ENCODE measurements at regions not wholly inside any gene's neighbourhood (a gene's known extent, or its start where the extent isn't known, plus 50 kb on each side); places are given as distances from the start of the nearest gene placed in this dataset.
A peak's percentile ranks its signal among the peaks of the same experiment; 100 is the strongest.

DNA sequence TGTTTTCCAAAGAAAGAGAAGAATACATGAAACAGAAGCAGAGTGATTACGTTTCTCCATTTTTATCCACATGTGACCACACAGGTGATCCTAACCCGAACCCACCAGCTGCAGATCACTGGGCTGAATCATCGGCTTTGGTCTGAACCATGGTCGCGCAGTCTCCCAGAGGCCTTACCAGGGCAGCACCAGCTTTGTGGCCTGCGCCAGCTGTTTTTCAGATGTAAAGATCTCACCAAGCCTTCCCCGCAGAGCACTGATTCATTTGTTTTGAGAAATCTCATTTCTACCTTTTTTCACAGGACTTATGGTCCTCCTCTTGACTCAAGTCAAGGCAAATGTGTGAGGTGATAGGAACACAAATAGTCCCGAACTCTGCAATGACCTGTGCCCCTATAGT, 207.0 kb upstream of the PPP2R2D start:
- intact Hi-C loops (cut with DNase I), result no loop called here
- DNase-seq, result no peak

DNA sequence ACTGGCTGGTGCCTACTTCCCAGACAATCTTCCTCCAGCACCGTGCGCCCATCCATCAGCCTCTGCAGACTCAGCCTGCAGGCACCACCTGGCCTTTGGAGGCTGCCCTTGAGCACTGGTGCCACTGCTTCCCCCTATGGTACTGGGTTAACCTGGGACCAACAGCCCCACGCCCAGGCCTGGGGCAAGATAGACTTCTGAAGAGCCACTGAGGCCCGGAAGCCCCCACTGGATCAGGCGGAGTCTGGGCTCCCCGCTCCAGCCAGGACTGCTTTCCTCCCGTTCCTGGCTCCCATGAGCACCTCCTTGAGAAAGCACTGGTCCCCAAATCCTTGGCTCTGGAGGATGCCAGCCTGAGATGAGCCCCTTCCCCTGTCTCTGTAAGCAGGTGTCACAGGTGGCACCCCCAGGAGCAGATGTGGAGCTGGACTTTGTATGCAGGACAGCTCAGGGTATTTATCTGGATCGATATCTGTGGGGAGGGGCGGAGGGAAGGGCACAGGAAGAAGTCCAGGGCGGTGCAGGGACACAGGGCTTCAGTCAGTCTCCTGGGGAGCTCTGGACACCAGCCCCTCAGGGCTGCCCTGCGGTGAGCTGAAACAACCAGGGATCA, 206.5 kb upstream of the PPP2R2D start:
- intact Hi-C loops (cut with DNase I), result no loop called here
- DNase-seq, result peak in 1 of 10 donors; percentile 60

DNA sequence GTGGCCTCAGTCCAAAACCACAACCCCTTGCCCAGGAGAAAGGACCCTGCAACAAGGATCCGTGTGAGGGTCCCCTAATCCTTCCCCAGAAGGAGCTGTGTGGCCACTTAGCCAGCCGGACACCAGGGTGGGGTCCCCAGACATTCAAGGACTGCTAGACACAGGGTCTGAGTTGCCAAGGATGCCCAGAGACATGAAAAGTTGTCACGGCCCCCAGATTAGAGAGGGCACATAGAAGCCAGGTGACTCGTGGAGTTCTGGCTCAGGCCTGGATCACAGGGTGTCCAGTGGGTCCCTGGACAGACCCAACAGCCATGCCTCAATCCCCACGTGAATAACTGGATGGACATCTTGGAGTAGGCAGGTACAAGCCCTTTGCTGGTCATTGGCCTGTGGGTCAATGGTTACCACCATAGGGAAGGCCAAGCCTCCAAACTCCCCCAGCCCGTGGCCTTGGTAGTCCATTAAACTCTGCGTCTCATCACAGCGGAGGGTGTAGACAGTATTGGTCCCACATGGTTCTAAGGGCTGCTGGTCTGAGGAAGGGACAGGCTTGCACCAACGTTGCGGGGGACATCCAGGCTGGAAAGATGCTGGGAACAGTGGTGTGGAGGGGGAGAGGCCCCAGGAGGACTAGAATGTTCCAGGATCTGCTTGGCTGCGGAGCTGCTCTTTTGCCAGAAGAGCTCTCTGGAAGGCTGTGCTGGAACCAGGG, 205.9 kb upstream of the PPP2R2D start:
- no peak for DNase-seq
- intact Hi-C loops (cut with DNase I), result no loop called here

DNA sequence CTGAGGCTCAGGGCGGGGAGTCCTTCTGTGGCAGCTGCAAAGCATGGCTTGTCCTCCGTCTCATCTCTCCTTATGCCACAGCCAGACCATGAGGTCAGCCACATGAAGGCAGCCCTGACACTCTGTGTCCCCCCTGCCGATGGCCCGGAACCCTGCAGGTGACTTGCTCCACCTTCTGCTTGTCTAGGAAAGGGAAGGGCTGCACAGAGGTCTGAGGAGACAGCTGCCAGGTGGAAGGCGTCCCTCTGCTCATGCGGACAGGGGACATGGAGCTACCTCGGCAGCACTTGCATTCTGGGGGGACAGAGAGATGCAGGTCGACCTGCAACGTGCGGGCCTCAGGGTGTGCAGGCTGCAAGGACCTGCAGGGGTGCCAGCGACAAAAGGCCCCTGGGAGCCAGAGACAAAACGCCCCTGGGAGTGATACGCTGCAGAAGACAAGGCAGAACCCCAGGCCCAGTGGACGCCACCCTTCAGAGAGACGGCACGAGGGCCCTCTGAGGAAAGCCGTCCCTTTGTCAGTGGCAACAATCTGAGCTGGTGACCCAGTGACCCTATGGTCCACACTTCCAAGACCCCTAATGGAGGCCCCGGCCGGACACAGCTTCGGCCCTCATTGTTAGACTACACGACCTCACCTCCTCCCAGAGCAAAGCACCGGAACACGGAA, 205.2 kb upstream of the PPP2R2D start:
- DNase-seq, result peak in 1 of 10 donors; percentile 78

DNA sequence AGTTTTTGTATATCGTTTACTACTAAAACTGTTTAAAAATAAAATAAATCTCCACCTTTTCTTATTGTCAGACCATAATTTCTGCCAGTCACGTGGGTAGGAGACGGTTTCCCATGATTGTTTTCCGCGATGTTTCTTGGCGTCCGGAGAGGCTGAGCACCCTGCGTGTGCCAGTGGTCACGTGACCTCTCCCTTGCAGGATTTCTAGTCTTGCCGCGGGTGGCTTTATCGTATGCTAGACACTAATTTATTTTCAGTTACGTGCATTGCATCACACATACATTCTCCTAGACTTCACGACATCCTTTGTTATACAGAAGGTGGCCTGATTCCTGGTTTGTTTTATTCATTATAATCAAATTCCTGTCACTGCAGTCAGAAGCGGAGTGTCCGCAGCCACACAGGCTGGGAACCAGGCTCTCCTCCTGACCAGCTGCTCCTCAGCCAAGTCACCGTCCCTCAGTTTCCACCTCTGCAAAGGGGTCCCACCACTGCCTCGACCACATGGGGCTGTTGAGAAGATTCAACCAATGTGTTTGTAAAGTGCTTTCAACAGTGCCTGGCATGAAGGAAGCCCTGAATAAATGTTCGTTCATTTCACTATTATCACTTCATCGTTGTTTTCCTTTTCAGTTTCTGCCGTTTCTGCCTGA, 203.2 kb upstream of the PPP2R2D start:
- intact Hi-C loops (cut with DNase I), result no loop called here
- peak in 1 of 10 donors; percentile 43 for DNase-seq

More for the DNA sequence above, 205.2 kb upstream of the PPP2R2D start:
- intact Hi-C loops (cut with DNase I), result no loop called here

DNA sequence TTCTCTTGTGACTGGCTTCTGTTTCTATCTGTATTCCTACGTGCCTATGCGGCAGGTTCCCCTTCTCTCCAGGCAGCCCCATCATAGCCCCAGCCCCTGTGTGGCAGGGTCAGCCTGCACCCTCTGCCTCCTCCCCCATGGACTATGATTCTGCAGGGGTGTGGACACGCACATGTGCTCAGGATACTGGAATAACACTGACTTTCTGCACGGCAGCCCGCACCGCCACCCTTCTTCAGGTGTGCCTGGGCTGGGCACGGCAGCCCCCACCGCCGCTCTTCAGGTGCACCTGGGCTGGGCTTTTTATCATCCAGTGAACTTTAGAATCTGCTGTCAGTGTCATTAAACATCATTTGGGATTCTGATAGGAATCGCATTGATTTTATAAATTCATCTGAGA, 202.6 kb upstream of the PPP2R2D start:
- DNase-seq, result peak in 1 of 10 donors; percentile 37
- intact Hi-C loops (cut with DNase I), result no loop called here

DNA sequence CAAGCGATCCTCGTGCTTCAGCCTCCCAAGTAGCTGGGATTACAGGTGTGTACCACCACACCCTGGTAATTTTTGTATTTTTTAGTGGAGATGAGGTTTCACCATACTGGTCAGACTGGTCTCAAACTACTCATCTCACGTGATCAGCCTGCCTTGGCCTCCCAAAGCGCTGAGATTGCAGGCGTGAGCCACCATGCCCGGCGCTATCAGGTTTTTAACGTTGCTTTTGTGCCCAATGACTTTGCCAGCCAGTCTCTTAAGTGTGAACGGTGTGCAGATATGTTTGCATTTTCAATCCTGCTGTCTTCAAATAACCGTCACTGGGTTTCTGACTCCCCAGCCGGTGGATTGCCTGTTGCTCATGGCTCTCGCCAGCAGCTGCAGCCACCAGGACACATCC, 201.8 kb upstream of the PPP2R2D start:
- no peak for DNase-seq

DNA sequence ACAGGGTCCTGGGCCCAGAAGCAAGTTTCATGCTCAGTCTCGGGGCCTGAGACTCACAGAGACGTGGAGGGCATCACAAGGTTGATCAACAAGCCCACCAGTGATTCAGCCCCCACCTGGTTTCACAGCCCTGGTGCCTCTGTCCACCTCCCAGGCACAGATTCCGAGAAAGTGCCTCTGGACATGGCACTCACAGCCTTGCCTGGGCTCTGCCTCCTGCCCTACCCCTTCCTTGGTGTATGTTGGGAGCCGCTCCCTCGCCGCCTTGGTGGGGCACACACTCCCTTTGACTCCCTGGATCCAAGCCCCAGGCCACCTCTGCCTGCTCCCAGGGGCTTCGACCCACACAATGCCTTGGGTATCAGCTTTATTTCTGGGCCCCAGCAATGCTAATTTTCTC, 200.8 kb upstream of the PPP2R2D start:
- DNase-seq, result peak in 1 of 10 donors; percentile 51
- intact Hi-C loops (cut with DNase I), result no loop called here

More for the DNA sequence above, 201.8 kb upstream of the PPP2R2D start:
- intact Hi-C loops (cut with DNase I), result no loop called here

DNA sequence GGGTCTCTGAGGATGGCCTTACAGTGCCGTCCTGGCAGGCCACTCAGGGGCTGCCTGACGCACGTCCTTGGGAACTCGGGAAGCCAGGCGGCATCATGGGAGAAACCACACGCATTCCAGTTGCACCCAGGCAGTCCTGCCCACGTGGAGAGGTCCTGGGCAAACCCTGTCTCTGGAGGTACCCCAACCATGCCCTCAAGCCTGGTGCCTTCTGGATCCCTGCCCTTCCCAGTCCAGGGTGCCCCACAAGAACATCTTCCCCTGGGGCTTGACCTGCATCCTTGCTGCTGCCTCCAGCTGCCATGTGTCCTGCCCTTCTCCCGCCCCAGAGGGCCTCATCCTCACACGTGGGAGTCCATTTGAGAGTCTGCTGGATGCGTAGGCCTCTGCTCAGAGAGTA, 200.3 kb upstream of the PPP2R2D start:
- intact Hi-C loops (cut with DNase I), result no loop called here
- peak in 1 of 10 donors; percentile 51 for DNase-seq

DNA sequence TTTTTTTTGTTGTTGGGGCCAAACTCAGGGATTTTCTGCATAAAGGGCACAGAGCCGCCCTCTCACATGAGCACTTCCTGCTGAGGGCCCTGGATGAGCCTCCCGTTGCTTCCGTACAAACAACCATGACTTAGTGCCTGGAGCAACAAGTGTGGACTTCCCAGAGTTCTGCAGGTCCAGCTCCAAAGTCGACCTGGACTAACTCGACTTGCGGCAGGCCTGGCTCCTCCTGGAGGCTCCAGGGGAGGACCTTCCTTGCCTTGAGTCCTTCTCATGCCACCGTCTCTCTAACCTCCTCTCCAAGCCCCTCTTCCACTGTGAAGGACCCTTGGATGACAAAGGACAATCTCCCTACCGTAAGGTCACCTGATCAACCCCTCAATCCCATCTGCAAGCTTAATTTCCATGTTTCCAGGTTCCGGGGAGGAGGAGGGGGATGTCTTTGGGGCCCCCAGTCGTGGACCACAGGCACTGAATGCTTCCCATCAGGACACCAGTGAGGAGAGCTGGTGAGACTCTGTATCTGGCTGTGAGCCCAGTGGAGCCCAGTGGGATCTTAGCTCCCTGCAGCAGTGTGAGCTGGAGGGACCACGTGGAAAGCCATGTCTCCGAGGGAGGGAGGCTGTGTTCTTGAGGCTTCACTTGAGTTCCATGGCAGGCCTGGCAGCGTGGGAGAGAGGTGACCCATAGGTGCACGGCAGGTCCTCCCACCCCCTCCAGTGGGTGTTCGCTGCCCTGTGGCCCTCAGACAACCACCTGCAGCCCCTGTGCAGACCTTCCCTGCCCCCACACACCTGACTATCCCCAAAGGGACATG, 199.5 kb upstream of the PPP2R2D start:
- intact Hi-C loops (cut with DNase I), result no loop called here
- DNase-seq, result peak in 1 of 10 donors; percentile 41

DNA sequence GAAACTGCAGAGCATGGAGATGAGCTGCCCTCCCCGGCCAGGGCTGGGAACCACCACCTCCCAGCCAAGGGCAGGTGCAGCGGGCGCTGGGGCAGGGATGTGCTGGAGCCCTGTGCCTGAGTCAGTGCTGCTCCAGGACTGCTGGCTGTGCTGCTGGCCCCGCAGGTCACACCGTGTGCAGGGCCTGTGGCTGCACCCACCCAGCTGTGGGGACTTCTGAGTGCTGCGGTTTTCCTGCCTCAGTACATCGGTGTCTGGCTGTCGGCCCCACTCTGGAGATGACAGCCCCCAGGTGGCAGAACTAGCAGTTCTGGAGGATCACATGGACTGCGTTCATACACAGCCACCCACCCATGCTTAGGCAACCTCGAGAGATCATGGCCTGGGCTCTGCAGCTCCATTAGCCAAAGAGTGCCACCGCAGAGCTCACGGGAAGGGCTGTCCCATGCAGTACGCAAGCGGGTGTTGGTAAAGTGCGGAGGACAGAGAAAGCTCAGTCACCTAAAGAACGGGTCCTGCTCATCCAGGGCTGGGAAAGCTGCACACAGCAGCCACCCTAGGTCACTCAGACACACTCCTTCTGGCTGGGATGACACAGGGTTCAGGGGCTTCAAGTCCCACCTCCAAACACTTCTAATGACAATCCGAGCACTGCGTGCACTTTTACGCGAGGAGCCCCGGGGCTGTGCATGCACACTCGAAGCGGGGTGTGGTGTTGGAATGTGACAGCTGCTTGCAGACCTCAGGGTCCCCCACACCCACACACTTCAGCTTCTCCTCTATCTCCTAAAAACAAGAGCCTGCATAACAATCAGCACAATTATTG, 198.1 kb upstream of the PPP2R2D start:
- DNase-seq, result peak in 1 of 10 donors; percentile 54
- intact Hi-C loops (cut with DNase I), result no loop called here

DNA sequence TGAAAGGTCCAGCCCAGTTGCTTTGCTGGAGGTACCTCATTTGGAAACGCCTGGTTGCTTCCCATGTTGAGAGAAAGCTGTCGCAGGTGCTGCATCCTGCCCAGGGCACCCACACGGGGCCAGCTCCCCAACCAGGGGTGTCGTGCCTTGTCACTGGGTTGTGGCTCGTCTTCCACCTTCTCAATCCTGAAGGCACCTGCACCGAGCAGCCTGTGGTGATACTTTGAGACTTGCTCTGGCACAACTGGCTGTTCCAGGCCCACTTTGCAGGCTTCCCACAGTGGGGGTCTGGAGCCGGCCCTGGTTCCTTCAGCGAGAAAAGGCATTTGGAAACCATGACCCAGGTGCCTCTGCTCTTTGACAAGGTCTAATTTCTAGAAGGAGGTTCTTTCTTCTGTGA, 197.3 kb upstream of the PPP2R2D start:
- peak in 2 of 10 donors; percentile 22 to 81 for DNase-seq
- intact Hi-C loops (cut with DNase I), result no loop called here

DNA sequence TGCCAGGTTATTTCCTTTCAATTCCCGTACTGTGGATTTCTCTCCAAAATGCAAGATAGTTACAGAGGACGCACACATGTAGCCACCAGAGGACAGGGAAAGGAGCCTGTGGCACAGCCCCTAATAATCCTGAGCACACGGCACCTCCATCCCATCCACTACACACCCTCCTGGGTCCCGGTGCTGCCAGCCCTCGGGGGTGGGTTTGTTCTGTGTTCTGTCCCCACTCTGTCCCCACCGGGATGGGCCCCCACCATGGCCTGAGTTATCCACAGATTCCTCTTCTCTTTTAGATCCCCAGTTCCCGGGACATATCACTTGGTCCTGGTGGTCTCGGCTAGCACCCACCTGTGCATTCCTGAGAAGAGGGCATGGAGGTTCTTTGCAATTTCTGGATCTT, 196.9 kb upstream of the PPP2R2D start:
- intact Hi-C loops (cut with DNase I), result no loop called here

DNA sequence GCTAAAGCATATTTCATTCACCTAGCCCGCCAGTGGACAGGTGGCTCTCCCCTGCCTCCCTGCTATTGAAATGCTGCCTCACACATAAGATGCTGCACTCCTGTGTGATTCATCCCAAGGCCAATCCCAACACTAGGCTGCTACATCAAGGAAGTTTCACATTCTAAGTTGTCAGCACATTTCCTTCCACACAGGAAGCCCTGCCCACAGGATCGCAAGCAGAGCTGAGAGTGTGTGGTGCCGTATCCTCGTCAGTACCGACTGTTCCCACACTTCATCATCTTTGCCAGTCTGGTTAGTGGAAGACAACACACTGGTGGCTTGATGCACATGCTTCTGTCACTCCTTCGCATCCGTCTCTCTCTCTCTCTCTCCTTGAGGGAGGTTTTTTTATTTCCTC, 194.3 kb upstream of the PPP2R2D start:
- intact Hi-C loops (cut with DNase I), result no loop called here
- DNase-seq, result peak in 1 of 10 donors; percentile 49

More for the DNA sequence above, 196.9 kb upstream of the PPP2R2D start:
- DNase-seq, result peak in 2 of 10 donors; percentile 41 to 76

DNA sequence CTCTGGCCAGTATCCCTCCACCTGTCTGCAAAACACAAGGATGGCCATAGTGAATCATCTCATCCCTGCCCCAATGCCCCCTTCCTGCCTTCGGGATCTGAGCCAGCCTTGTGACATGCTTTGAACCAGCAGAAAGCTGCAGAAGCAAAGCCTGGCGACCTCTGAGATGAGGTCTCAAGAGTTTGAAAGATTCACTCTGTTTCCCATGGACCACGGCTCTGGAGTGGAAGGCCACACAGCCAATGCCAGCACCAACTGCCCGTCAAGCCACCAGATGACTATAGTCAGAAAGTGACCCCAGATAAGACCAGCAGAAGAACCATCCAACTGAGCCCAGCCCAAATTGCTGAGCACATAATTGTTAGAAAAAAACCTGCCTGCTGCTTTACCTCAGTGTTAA, 193.9 kb upstream of the PPP2R2D start:
- intact Hi-C loops (cut with DNase I), result no loop called here
- peak in 2 of 10 donors; percentile 30 to 44 for DNase-seq

DNA sequence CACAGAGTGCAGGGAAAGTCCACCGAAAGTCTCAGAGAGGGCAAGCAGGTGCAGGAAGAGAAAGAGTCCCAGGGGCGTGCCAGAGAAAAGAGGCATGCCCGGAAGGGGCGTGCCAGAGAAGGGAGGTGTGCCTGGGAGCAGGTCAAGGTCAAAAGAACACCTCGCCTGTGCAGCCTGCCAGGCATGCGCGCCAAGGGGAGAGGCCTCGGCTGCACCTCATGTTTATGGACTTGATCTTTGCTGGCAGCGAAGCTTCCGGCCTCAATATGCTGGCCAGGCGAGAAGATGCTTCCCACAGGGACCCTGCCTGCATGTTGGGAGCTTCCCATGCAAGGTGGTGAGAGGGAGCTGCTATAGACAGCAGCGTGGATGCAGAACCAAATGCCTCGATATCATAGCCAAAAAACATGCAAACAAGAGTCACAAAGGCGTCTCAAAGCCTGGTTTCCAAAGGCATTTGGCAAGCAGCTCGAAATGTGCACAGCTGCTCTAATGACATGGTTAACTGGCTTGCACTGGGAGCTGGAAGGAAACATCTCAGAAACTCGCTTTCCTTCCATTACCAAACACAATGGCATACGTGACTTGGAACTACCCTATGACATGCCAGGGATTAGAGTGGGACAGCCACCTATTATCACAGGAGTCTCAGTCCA, 192.5 kb upstream of the PPP2R2D start:
- DNase-seq, result peak in 2 of 10 donors; percentile 55 to 78

DNA sequence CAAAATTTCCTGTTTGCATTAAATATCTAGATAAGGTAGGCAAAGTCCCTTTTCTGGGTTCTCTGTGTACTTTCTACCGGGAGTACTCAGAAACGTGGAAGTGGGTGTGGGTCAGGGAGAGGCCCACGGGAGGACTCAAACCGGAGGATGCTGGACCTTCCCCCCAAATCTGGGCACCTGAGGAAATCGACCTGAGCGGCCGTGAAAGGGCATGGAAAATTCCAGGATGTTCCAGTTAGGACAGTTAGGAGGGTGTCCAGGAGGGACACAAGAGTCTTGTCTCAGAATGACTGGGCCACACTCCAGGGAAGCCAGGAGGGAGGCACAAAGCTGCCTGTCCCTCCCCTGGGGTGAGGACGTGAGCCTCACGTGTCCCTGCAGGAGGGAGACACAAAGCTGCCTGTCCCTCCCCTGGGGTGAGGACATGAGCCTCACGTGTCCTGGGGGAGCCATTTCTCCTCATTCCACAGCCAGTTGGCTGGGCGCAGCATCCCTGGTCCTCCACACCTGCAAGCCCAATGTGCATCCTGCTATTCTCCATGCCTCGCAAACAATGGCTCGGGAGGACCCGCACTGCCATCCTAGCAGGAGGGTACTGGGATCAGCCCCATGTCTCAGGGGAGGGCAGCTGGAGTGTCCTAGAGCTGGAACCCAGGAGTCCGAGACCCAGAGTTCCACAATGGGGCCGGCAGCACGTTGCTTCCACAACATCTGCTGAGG, 190.5 kb upstream of the PPP2R2D start:
- DNase-seq, result peak in 3 of 10 donors; percentile 20 to 76 (median 58)
- intact Hi-C loops (cut with DNase I), result no loop called here

More for the DNA sequence above, 192.5 kb upstream of the PPP2R2D start:
- intact Hi-C loops (cut with DNase I), result no loop called here

DNA sequence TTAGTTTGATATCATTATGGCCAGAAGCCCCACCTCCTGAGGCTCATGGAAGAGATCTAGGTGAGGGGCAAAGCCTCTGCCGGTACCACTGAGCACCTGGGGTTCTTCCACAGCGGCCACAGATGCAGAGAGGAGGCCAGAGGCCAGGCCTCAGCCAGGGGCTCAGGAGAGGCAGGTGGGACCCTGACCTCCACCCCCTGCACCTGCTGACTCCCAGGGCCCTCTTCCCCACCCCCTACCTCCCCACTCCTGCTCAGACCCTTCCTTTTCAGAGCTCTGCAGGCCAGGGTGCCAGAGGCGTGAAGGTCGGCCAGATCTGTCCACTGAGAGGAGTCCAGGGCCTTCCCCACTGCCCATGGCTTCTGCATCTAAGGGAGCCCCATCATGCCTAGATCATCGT, 178.7 kb upstream of the PPP2R2D start:
- intact Hi-C loops (cut with DNase I), result no loop called here
- peak in 1 of 10 donors; percentile 57 for DNase-seq

Measured in posterior cingulate gyrus (tissue), 11 donors.